ENCODE measurements at regions not wholly inside any gene's neighbourhood (a gene's known extent, or its start where the extent isn't known, plus 50 kb on each side); places are given as distances from the start of the nearest gene placed in this dataset.
A peak's percentile ranks its signal among the peaks of the same experiment; 100 is the strongest.

- H3K4me3 ChIP-seq (ENCODE audit: low read length): no peak overlapping the region
- no peaks in the 10 kb centered on the region for H3K9me3 ChIP-seq (replicated peaks; ENCODE audit: control insufficient read depth, low read depth, low read length)
- no peak for DNase-seq
- H3K27ac ChIP-seq (ENCODE audit: low read length): no peak overlapping the region
- H3K4me1 ChIP-seq (ENCODE audit: control insufficient read depth, insufficient read depth, low read length): no peaks in the 10 kb centered on the region
- H3K27me3 ChIP-seq (ENCODE audit: control insufficient read depth, insufficient read depth, low read length): no peaks in the 10 kb centered on the region
- WGBS (ENCODE audit: insufficient coverage): 55% methylated on average over 2 of the region's 4 CpGs
- no peaks in the 10 kb centered on the region for H3K36me3 ChIP-seq (ENCODE audit: control insufficient read depth, insufficient read depth, low read length)
Observed at GRCh38 chr10:8534891-8535290, 480.4 kb downstream of the GATA3 start.

- Histone ChIP-seq H3K9me3 (replicated peaks; ENCODE audit: control insufficient read depth, low read depth, low read length) (no peaks in the 10 kb centered on the region), H3K27me3 (ENCODE audit: control insufficient read depth, insufficient read depth, low read length) (no peaks in the 10 kb centered on the region), H3K4me3 (ENCODE audit: low read length) (no peak overlapping the region), H3K4me1 (ENCODE audit: control insufficient read depth, insufficient read depth, low read length) (no peaks in the 10 kb centered on the region), H3K27ac (ENCODE audit: low read length) (no peak overlapping the region), H3K36me3 (ENCODE audit: control insufficient read depth, insufficient read depth, low read length) (no peaks in the 10 kb centered on the region)
- 82% methylated on average over 2 of the region's 3 CpGs for WGBS (ENCODE audit: insufficient coverage)
- DNase-seq: no peak
Observed at GRCh38 chr10:8539056-8539455, 484.6 kb downstream of the GATA3 start.

- no CpG with 5 or more reads among the region's 3 CpGs for WGBS (ENCODE audit: insufficient coverage)
- H3K9me3 ChIP-seq (replicated peaks; ENCODE audit: control insufficient read depth, low read depth, low read length): no peaks in the 10 kb centered on the region
- no peaks in the 10 kb centered on the region for H3K4me1 ChIP-seq (ENCODE audit: control insufficient read depth, insufficient read depth, low read length)
- no peak overlapping the region for H3K27ac ChIP-seq (ENCODE audit: low read length)
- H3K4me3 ChIP-seq (ENCODE audit: low read length): no peak overlapping the region
- no peaks in the 10 kb centered on the region for H3K27me3 ChIP-seq (ENCODE audit: control insufficient read depth, insufficient read depth, low read length)
- DNase-seq: peak; percentile 1
- no peaks in the 10 kb centered on the region for H3K36me3 ChIP-seq (ENCODE audit: control insufficient read depth, insufficient read depth, low read length)
Observed at GRCh38 chr10:8543361-8544056, 489.0 kb downstream of the GATA3 start.

- no peaks in the 10 kb centered on the region for H3K27me3 ChIP-seq (ENCODE audit: control insufficient read depth, insufficient read depth, low read length)
- no peak overlapping the region for H3K4me3 ChIP-seq (ENCODE audit: low read length)
- H3K27ac ChIP-seq (ENCODE audit: low read length): no peak overlapping the region
- no peaks in the 10 kb centered on the region for H3K9me3 ChIP-seq (replicated peaks; ENCODE audit: control insufficient read depth, low read depth, low read length)
- H3K4me1 ChIP-seq (ENCODE audit: control insufficient read depth, insufficient read depth, low read length): no peaks in the 10 kb centered on the region
- no peak for DNase-seq
- H3K36me3 ChIP-seq (ENCODE audit: control insufficient read depth, insufficient read depth, low read length): no peaks in the 10 kb centered on the region
- WGBS (ENCODE audit: insufficient coverage): no CpG with 5 or more reads among the region's 2 CpGs
Observed at GRCh38 chr10:8544057-8544380, 489.5 kb downstream of the GATA3 start.

GRCh38 chr10:8544500-8544899 lies 490.0 kb downstream of the GATA3 start:
- no peak for DNase-seq
- H3K36me3 ChIP-seq (ENCODE audit: control insufficient read depth, insufficient read depth, low read length): no peaks in the 10 kb centered on the region
- H3K4me1 ChIP-seq (ENCODE audit: control insufficient read depth, insufficient read depth, low read length): no peaks in the 10 kb centered on the region
- WGBS (ENCODE audit: insufficient coverage): 93% methylated on average over 6 of the region's 6 CpGs
- H3K27ac ChIP-seq (ENCODE audit: low read length): no peak overlapping the region
- H3K27me3 ChIP-seq (ENCODE audit: control insufficient read depth, insufficient read depth, low read length): no peaks in the 10 kb centered on the region
- no peak overlapping the region for H3K4me3 ChIP-seq (ENCODE audit: low read length)
- no peaks in the 10 kb centered on the region for H3K9me3 ChIP-seq (replicated peaks; ENCODE audit: control insufficient read depth, low read depth, low read length)

GRCh38 chr10:8554574-8554973 lies 500.1 kb downstream of the GATA3 start:
- DNase-seq: no peak
- Histone ChIP-seq H3K4me1 (ENCODE audit: control insufficient read depth, insufficient read depth, low read length) (no peaks in the 10 kb centered on the region), H3K27me3 (ENCODE audit: control insufficient read depth, insufficient read depth, low read length) (no peaks in the 10 kb centered on the region), H3K4me3 (ENCODE audit: low read length) (no peak overlapping the region), H3K36me3 (ENCODE audit: control insufficient read depth, insufficient read depth, low read length) (no peaks in the 10 kb centered on the region), H3K9me3 (replicated peaks; ENCODE audit: control insufficient read depth, low read depth, low read length) (no peaks in the 10 kb centered on the region), H3K27ac (ENCODE audit: low read length) (no peak overlapping the region)
- WGBS (ENCODE audit: insufficient coverage): no CpG with 5 or more reads among the region's 4 CpGs

GRCh38 chr10:8556321-8556720 lies 501.8 kb downstream of the GATA3 start:
- Histone ChIP-seq H3K27ac (ENCODE audit: low read length) (no peak overlapping the region), H3K9me3 (replicated peaks; ENCODE audit: control insufficient read depth, low read depth, low read length) (no peaks in the 10 kb centered on the region), H3K27me3 (ENCODE audit: control insufficient read depth, insufficient read depth, low read length) (no peaks in the 10 kb centered on the region), H3K36me3 (ENCODE audit: control insufficient read depth, insufficient read depth, low read length) (no peaks in the 10 kb centered on the region), H3K4me3 (ENCODE audit: low read length) (no peak overlapping the region), H3K4me1 (ENCODE audit: control insufficient read depth, insufficient read depth, low read length) (no peaks in the 10 kb centered on the region)
- no peak for DNase-seq

- Histone ChIP-seq H3K9me3 (replicated peaks; ENCODE audit: control insufficient read depth, low read depth, low read length) (no peaks in the 10 kb centered on the region), H3K27me3 (ENCODE audit: control insufficient read depth, insufficient read depth, low read length) (no peaks in the 10 kb centered on the region), H3K4me3 (ENCODE audit: low read length) (no peak overlapping the region), H3K36me3 (ENCODE audit: control insufficient read depth, insufficient read depth, low read length) (no peaks in the 10 kb centered on the region), H3K27ac (ENCODE audit: low read length) (no peak overlapping the region), H3K4me1 (ENCODE audit: control insufficient read depth, insufficient read depth, low read length) (no peaks in the 10 kb centered on the region)
- DNase-seq: no peak
- WGBS (ENCODE audit: insufficient coverage): 80% methylated on average over 3 of the region's 7 CpGs
Observed at GRCh38 chr10:8563478-8563877, 509.0 kb downstream of the GATA3 start.

GRCh38 chr10:8566737-8567136 lies 512.2 kb downstream of the GATA3 start:
- Histone ChIP-seq H3K4me3 (ENCODE audit: low read length) (no peak overlapping the region), H3K36me3 (ENCODE audit: control insufficient read depth, insufficient read depth, low read length) (no peaks in the 10 kb centered on the region), H3K27me3 (ENCODE audit: control insufficient read depth, insufficient read depth, low read length) (no peaks in the 10 kb centered on the region), H3K9me3 (replicated peaks; ENCODE audit: control insufficient read depth, low read depth, low read length) (no peaks in the 10 kb centered on the region), H3K27ac (ENCODE audit: low read length) (no peak overlapping the region), H3K4me1 (ENCODE audit: control insufficient read depth, insufficient read depth, low read length) (no peaks in the 10 kb centered on the region)
- WGBS (ENCODE audit: insufficient coverage): 89% methylated on average over 2 of the region's 3 CpGs
- no peak for DNase-seq

- Histone ChIP-seq H3K4me1 (ENCODE audit: control insufficient read depth, insufficient read depth, low read length) (no peaks in the 10 kb centered on the region), H3K27ac (ENCODE audit: low read length) (no peak overlapping the region), H3K27me3 (ENCODE audit: control insufficient read depth, insufficient read depth, low read length) (no peaks in the 10 kb centered on the region), H3K4me3 (ENCODE audit: low read length) (no peak overlapping the region), H3K36me3 (ENCODE audit: control insufficient read depth, insufficient read depth, low read length) (no peaks in the 10 kb centered on the region), H3K9me3 (replicated peaks; ENCODE audit: control insufficient read depth, low read depth, low read length) (no peaks in the 10 kb centered on the region)
- no peak for DNase-seq
- WGBS (ENCODE audit: insufficient coverage): 100% methylated on average over 2 of the region's 4 CpGs
Observed at GRCh38 chr10:8568401-8568800, 513.9 kb downstream of the GATA3 start.

- H3K9me3 ChIP-seq (replicated peaks; ENCODE audit: control insufficient read depth, low read depth, low read length): no peaks in the 10 kb centered on the region
- H3K27ac ChIP-seq (ENCODE audit: low read length): no peak overlapping the region
- H3K36me3 ChIP-seq (ENCODE audit: control insufficient read depth, insufficient read depth, low read length): no peaks in the 10 kb centered on the region
- H3K4me3 ChIP-seq (ENCODE audit: low read length): no peak overlapping the region
- no peaks in the 10 kb centered on the region for H3K27me3 ChIP-seq (ENCODE audit: control insufficient read depth, insufficient read depth, low read length)
- no peak for DNase-seq
- H3K4me1 ChIP-seq (ENCODE audit: control insufficient read depth, insufficient read depth, low read length): no peaks in the 10 kb centered on the region
Observed at GRCh38 chr10:8575620-8576019, 521.1 kb downstream of the GATA3 start.
